SK-N-SH (cell line): ENCODE measurements at regions not wholly inside any gene's neighbourhood (a gene's known extent, or its start where the extent isn't known, plus 50 kb on each side); places are given as distances from the start of the nearest gene placed in this dataset.

Source experiments
- CTCF ChIA-PET: fragments of 300-600, 350-600 bp; formaldehyde crosslinking; extraction: SDS; loops from one replicate; lab custom pipeline; 2021; lab: Yijun Ruan, JAX
- POLR2A ChIA-PET: fragments of 350-600 bp; sonication (Branson Sonifier 250); formaldehyde crosslinking; extraction: SDS; loops from one replicate; lab custom pipeline; 2020; ENCODE audit warnings: antibody characterized with exemption, inconsistent platforms; lab: Yijun Ruan, JAX
- DNase-seq: peaks from one replicate; pipeline ENCODE4 v3.0.0; 2012
- H2AFZ ChIP-seq: fragments of 200-600 bp; sonication (generic); 2 replicates; pipeline ENCODE4 v1.8.1; 2016; ENCODE audit warnings: antibody characterized with exemption, mild to moderate bottlenecking, low read depth
- H3F3A ChIP-seq: fragments of 200-600 bp; sonication (generic); replicated peaks from 2 replicates; pipeline ENCODE3; 2016; ENCODE audit warnings: antibody characterized with exemption, mild to moderate bottlenecking; ENCODE audit not compliant: insufficient read depth
- H3K27ac ChIP-seq, 2 experiments: fragments of 200-500 bp in 1 of 2; fragments of 200-600 bp in 1 of 2; sonication (Bioruptor generic) in 1 of 2; sonication (generic), shearing (Covaris generic) in 1 of 2; 2 replicates each; pipeline versions ENCODE4 v1.5.1 to v1.6.1; 2014 to 2016; ENCODE audit warnings: low read depth in 2 of 2, inconsistent platforms in 1 of 2, low read length in 1 of 2, mild to moderate bottlenecking in 1 of 2, mixed read lengths in 1 of 2
- H3K27me3 ChIP-seq: fragments of 200-600 bp; sonication (generic), shearing (Covaris generic); 2 replicates; pipeline ENCODE4 v1.6.1; 2016; ENCODE audit warnings: mixed run types; ENCODE audit not compliant: insufficient read depth
- H3K36me3 ChIP-seq, 2 experiments: fragments of 200-500 bp in 1 of 2; fragments of 200-600 bp in 1 of 2; sonication (Bioruptor generic) in 1 of 2; sonication (generic) in 1 of 2; replicated peaks in 1 of 2; 2 replicates each; pipeline versions ENCODE3 to v1.5.1; 2014 to 2016; ENCODE audit warnings: low read length in 1 of 2, mild to moderate bottlenecking in 1 of 2; ENCODE audit not compliant: insufficient read depth in 2 of 2, control insufficient read depth in 1 of 2
- H3K4me1 ChIP-seq, 2 experiments: fragments of 200-500 bp in 1 of 2; fragments of 200-600 bp in 1 of 2; sonication (Bioruptor generic) in 1 of 2; sonication (generic), shearing (Covaris generic) in 1 of 2; 2 replicates each; pipeline versions ENCODE4 v1.5.1 to v1.6.1; 2014 to 2016; ENCODE audit warnings: low read depth in 1 of 2, low read length in 1 of 2, mixed run types in 1 of 2; ENCODE audit not compliant: insufficient read depth in 2 of 2, control insufficient read depth in 1 of 2
- H3K4me2 ChIP-seq: fragments of 200-600 bp; sonication (generic), shearing (Covaris generic); 2 replicates; pipeline ENCODE4 v1.6.1; 2017; ENCODE audit warnings: mixed run types
- H3K4me3 ChIP-seq, 2 experiments: fragments of 200-500 bp in 1 of 2; fragments of 200-600 bp in 1 of 2; sonication (Bioruptor generic) in 1 of 2; sonication (generic), shearing (Covaris generic) in 1 of 2; 2 replicates each; pipeline versions ENCODE4 v1.5.1 to v1.8.1; 2014 to 2016; ENCODE audit warnings: low read depth in 2 of 2, inconsistent platforms in 1 of 2, low read length in 1 of 2, mild to moderate bottlenecking in 1 of 2, mixed read lengths in 1 of 2, moderate library complexity in 1 of 2
- H3K79me2 ChIP-seq: fragments of 200-600 bp; sonication (generic); 2 replicates; pipeline ENCODE4 v1.8.1; 2017; ENCODE audit warnings: mild to moderate bottlenecking; ENCODE audit not compliant: insufficient read depth
- H3K9ac ChIP-seq: fragments of 200-600 bp; sonication (generic); 2 replicates; pipeline ENCODE4 v1.6.1; 2017; ENCODE audit warnings: mixed run types
- H3K9me2 ChIP-seq: fragments of 200-600 bp; sonication (generic); 2 replicates; pipeline ENCODE4 v1.6.1; 2017; ENCODE audit warnings: mixed run types
- H3K9me3 ChIP-seq: fragments of 200-600 bp; sonication (generic); 2 replicates; pipeline ENCODE4 v1.6.1; 2017; ENCODE audit warnings: mixed run types, mild to moderate bottlenecking, moderate library complexity
- H4K20me1 ChIP-seq: fragments of 200-600 bp; sonication (generic); 2 replicates; pipeline ENCODE4 v1.6.1; 2017; ENCODE audit warnings: mild to moderate bottlenecking, mixed run types; ENCODE audit not compliant: insufficient read depth
- CHD2 ChIP-seq: fragments of 150-350 bp; IDR thresholded peaks from 2 replicates; pipeline ENCODE4 v1.6.1; 2018; ENCODE audit warnings: low read length; ENCODE audit not compliant: partially characterized antibody
- ELF1 ChIP-seq: IDR thresholded peaks from 2 replicates; pipeline ENCODE4 v1.4.0; 2012
- EP300 ChIP-seq, 2 experiments: IDR thresholded peaks; 2 replicates each; pipeline versions ENCODE4 v1.4.0 to v1.6.1; 2012; ENCODE audit warnings: borderline replicate concordance in 1 of 2, low read depth in 1 of 2, low read length in 1 of 2
- JUND ChIP-seq: IDR thresholded peaks from 2 replicates; pipeline ENCODE4 v1.4.0; 2012
- MXI1 ChIP-seq: IDR thresholded peaks from 2 replicates; pipeline ENCODE4 v1.6.1; 2012; ENCODE audit warnings: mild to moderate bottlenecking, low read depth, low read length, improper control_type of control experiment
- NRF1 ChIP-seq: IDR thresholded peaks from 2 replicates; pipeline ENCODE4 v1.6.1; 2012; ENCODE audit warnings: low read depth, mild to moderate bottlenecking, low read length
- RCOR1 ChIP-seq: fragments of 150-350 bp; IDR thresholded peaks from 2 replicates; pipeline ENCODE4 v1.6.1; 2017; ENCODE audit warnings: antibody characterized with exemption, low read length
- RFX5 ChIP-seq: IDR thresholded peaks from 2 replicates; pipeline ENCODE4 v1.6.1; 2012; ENCODE audit warnings: mild to moderate bottlenecking, improper control_type of control experiment, low read length
- RXRA ChIP-seq: IDR thresholded peaks from 2 replicates; pipeline ENCODE4 v1.4.0; 2012; ENCODE audit warnings: low read depth, mild to moderate bottlenecking, borderline replicate concordance
- TAF1 ChIP-seq: IDR thresholded peaks from 2 replicates; pipeline ENCODE4 v1.6.1; 2012; ENCODE audit warnings: low read depth, mild to moderate bottlenecking, low read length, moderate library complexity, borderline replicate concordance
- TCF12 ChIP-seq: IDR thresholded peaks from 2 replicates; pipeline ENCODE4 v1.4.0; 2012
- WGBS: methylation state at CpG from one replicate; pipeline ENCODE4 v1.1.6; 2017; ENCODE audit warnings: low lambda C conversion rate; 5-methylcytosine and 5-hydroxymethylcytosine counted together
- TF ChIP-seq, protein P1 (sequence below): IDR thresholded peaks from 2 replicates; pipeline ENCODE4 v1.6.1; 2012; ENCODE audit warnings: mild to moderate bottlenecking, low read depth, low read length, moderate library complexity
- TF ChIP-seq, protein P2 (sequence below): IDR thresholded peaks from 2 replicates; pipeline ENCODE4 v1.4.0; 2012; ENCODE audit warnings: low read depth, borderline replicate concordance
- TF ChIP-seq, protein P3 (sequence below): IDR thresholded peaks from 2 replicates; pipeline ENCODE4 v1.4.0; 2012; ENCODE audit warnings: low read depth, borderline replicate concordance

DNA sequence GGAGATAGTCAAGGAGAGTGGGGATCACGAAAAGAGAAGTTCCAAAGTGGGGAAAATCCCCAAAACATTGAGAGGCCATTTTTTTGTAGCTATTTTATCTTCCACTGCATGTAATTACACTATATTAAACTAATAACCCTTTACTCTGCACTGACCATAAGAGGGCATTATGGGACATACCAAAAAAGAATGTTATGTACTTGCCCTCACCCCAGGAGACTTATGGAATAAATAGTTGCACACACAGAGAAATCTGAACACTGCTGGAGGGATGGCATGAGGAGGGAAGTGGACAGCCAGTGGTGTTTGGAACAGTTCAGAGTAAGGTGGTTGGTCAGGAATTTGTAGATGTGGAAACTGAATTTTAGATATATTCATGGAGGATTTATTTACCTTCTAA is 422.9 kb downstream of the SNAPC1 start:
- Histone ChIP-seq H3K79me2 (no peaks in the 10 kb centered on the region), H3K4me1 (peaks cover 0 to 7% of the 10 kb centered on the region in 2 experiments; a peak in 1 of 4 replicates), H3K9me3 (no peaks in the 10 kb centered on the region), H3K4me3 (no peak overlapping the region), H3K9me2 (no peaks in the 10 kb centered on the region), H3K4me2 (no peak overlapping the region), H3K36me3 (no peaks in the 10 kb centered on the region), H4K20me1 (no peaks in the 10 kb centered on the region), H2AFZ (no peak overlapping the region), H3K27me3 (no peaks in the 10 kb centered on the region), H3K9ac (no peak overlapping the region), H3F3A (peaks cover 4% of the 10 kb centered on the region), H3K27ac (no peak overlapping the region)
- TF ChIP-seq RCOR1 (no peak), EP300 (IDR thresholded peaks at IDR 0.05; ENCODE audit: borderline replicate concordance in 1 of 2, low read depth in 1 of 2, low read length in 1 of 2) (no peak), TCF12 (no peak), RXRA (no peak), ELF1 (no peak), TAF1 (no peak)
- TF ChIP-seq, protein P1, sequence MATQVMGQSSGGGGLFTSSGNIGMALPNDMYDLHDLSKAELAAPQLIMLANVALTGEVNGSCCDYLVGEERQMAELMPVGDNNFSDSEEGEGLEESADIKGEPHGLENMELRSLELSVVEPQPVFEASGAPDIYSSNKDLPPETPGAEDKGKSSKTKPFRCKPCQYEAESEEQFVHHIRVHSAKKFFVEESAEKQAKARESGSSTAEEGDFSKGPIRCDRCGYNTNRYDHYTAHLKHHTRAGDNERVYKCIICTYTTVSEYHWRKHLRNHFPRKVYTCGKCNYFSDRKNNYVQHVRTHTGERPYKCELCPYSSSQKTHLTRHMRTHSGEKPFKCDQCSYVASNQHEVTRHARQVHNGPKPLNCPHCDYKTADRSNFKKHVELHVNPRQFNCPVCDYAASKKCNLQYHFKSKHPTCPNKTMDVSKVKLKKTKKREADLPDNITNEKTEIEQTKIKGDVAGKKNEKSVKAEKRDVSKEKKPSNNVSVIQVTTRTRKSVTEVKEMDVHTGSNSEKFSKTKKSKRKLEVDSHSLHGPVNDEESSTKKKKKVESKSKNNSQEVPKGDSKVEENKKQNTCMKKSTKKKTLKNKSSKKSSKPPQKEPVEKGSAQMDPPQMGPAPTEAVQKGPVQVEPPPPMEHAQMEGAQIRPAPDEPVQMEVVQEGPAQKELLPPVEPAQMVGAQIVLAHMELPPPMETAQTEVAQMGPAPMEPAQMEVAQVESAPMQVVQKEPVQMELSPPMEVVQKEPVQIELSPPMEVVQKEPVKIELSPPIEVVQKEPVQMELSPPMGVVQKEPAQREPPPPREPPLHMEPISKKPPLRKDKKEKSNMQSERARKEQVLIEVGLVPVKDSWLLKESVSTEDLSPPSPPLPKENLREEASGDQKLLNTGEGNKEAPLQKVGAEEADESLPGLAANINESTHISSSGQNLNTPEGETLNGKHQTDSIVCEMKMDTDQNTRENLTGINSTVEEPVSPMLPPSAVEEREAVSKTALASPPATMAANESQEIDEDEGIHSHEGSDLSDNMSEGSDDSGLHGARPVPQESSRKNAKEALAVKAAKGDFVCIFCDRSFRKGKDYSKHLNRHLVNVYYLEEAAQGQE = no peak
- TF ChIP-seq, protein P2, sequence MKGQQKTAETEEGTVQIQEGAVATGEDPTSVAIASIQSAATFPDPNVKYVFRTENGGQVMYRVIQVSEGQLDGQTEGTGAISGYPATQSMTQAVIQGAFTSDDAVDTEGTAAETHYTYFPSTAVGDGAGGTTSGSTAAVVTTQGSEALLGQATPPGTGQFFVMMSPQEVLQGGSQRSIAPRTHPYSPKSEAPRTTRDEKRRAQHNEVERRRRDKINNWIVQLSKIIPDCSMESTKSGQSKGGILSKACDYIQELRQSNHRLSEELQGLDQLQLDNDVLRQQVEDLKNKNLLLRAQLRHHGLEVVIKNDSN = no peak
- DNase-seq = no peak
- ChIA-PET POLR2A (no interaction called here), CTCF (interaction anchor here (1.7 kb wide), 1 partner anchor 22 kb away, joined by 5 read pairs; no protein-coding TSS in a partner anchor)
- WGBS = 0% methylated on average over 1 of the region's 1 CpG

DNA sequence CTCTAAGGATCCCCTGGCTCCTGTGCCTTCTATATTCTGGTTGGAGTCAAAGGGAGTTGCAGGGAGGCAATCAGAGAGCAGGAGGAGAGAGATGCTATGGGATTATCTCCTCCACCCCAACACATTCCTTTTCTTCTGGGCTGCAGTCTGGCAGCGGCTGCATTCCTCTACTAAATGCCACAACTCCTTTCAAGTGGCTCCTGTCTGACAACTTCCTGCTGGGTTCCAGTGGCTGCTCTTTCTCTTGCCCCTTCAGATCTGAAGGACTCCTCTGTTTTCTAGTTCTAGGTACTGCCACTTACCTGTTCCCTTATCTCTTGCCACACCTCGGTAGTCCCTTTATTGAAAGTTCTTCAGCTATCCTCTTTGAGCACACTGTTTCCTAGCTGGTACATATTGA is 425.0 kb downstream of the SNAPC1 start:
- Histone ChIP-seq H3K4me2 (no peak overlapping the region), H3K4me1 (no peaks in the 10 kb centered on the region), H3K27me3 (no peaks in the 10 kb centered on the region), H3K27ac (no peak overlapping the region), H3K36me3 (no peaks in the 10 kb centered on the region), H3K9ac (no peak overlapping the region), H3K9me3 (no peaks in the 10 kb centered on the region), H4K20me1 (no peaks in the 10 kb centered on the region), H3K4me3 (no peak overlapping the region), H3K9me2 (no peaks in the 10 kb centered on the region), H2AFZ (no peak overlapping the region), H3F3A (peaks cover 4% of the 10 kb centered on the region), H3K79me2 (no peaks in the 10 kb centered on the region)
- ChIA-PET POLR2A (no interaction called here), CTCF (interaction anchor here (1.2 kb wide), 1 partner anchor 24 kb away, joined by 4 read pairs; no protein-coding TSS in a partner anchor)
- no peak for TF ChIP-seq EP300 (IDR thresholded peaks at IDR 0.05; ENCODE audit: borderline replicate concordance in 1 of 2, low read depth in 1 of 2, low read length in 1 of 2)
- TF ChIP-seq MXI1 = no peak
- no peak for TF ChIP-seq CHD2
- no peak for TF ChIP-seq TCF12
- no peak for TF ChIP-seq NRF1
- TF ChIP-seq ELF1 = no peak
- no peak for TF ChIP-seq JUND
- TF ChIP-seq RFX5 = no peak
- TF ChIP-seq, protein P3, sequence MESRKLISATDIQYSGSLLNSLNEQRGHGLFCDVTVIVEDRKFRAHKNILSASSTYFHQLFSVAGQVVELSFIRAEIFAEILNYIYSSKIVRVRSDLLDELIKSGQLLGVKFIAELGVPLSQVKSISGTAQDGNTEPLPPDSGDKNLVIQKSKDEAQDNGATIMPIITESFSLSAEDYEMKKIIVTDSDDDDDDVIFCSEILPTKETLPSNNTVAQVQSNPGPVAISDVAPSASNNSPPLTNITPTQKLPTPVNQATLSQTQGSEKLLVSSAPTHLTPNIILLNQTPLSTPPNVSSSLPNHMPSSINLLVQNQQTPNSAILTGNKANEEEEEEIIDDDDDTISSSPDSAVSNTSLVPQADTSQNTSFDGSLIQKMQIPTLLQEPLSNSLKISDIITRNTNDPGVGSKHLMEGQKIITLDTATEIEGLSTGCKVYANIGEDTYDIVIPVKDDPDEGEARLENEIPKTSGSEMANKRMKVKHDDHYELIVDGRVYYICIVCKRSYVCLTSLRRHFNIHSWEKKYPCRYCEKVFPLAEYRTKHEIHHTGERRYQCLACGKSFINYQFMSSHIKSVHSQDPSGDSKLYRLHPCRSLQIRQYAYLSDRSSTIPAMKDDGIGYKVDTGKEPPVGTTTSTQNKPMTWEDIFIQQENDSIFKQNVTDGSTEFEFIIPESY = no peak
- DNase-seq = no peak
- WGBS = 7% methylated on average over 2 of the region's 2 CpGs
